KMS-11 (cell line): ENCODE measurements at regions not wholly inside any gene's neighbourhood (a gene's known extent, or its start where the extent isn't known, plus 50 kb on each side); places are given as distances from the start of the nearest gene placed in this dataset.

Experiments used
- H2AFZ ChIP-seq: fragments of 200-600 bp; sonication (generic); 2 replicates; pipeline ENCODE4 v1.6.1; 2016; ENCODE audit warnings: antibody characterized with exemption, mixed run types, low read depth
- H3K27ac ChIP-seq: fragments of 200-600 bp; sonication (generic); 2 replicates; pipeline ENCODE4 v1.6.1; 2016; ENCODE audit warnings: mild to moderate bottlenecking, mixed run types
- H3K27me3 ChIP-seq: fragments of 200-600 bp; sonication (generic); 2 replicates; pipeline ENCODE4 v1.6.1; 2017; ENCODE audit warnings: mild to moderate bottlenecking, low read depth, mixed run types, moderate library complexity; ENCODE audit not compliant: insufficient read depth
- H3K36me3 ChIP-seq: fragments of 200-600 bp; sonication (generic); 2 replicates; pipeline ENCODE4 v1.6.1; 2017; ENCODE audit warnings: mild to moderate bottlenecking, mixed run types; ENCODE audit not compliant: insufficient read depth
- H3K4me1 ChIP-seq: fragments of 200-600 bp; sonication (generic); 2 replicates; pipeline ENCODE4 v1.6.1; 2016; ENCODE audit warnings: mild to moderate bottlenecking, low read depth, mixed run types; ENCODE audit not compliant: poor library complexity, severe bottlenecking
- H3K4me2 ChIP-seq: fragments of 200-600 bp; sonication (generic); 2 replicates; pipeline ENCODE4 v1.7.0; 2016; ENCODE audit warnings: mild to moderate bottlenecking, mixed run types
- H3K4me3 ChIP-seq: fragments of 200-600 bp; sonication (generic); IDR thresholded peaks from 2 replicates; pipeline ENCODE4 v1.6.1; 2017; ENCODE audit warnings: low read depth, low read length, mixed read lengths; ENCODE audit not compliant: insufficient read depth
- H3K79me2 ChIP-seq: fragments of 200-600 bp; sonication (generic); 2 replicates; pipeline ENCODE4 v1.6.1; 2016; ENCODE audit warnings: low read depth, mixed run types; ENCODE audit not compliant: insufficient read depth
- H3K9ac ChIP-seq: fragments of 200-600 bp; sonication (generic); 2 replicates; pipeline ENCODE4 v1.6.1; 2016; ENCODE audit warnings: mild to moderate bottlenecking, mixed run types
- H4K20me1 ChIP-seq: fragments of 200-600 bp; sonication (generic); 2 replicates; pipeline ENCODE4 v1.6.1; 2016; ENCODE audit warnings: mild to moderate bottlenecking, mixed run types; ENCODE audit not compliant: insufficient read depth
- CTCF ChIP-seq: fragments of 200-600 bp; sonication (generic); conservative IDR thresholded peaks from 2 replicates; pipeline ENCODE4 v1.6.1; 2017; ENCODE audit warnings: low read depth, mild to moderate bottlenecking, antibody characterized with exemption, low read length, moderate library complexity, mixed read lengths

GRCh38 chr14:98956661-98957060 is 315.3 kb downstream of the BCL11B start:
- Histone ChIP-seq H3K27me3 (no peaks in the 10 kb centered on the region), H3K9ac (no peak overlapping the region), H2AFZ (no peak overlapping the region), H3K4me2 (no peak overlapping the region), H3K4me3 (no peak overlapping the region), H3K79me2 (no peaks in the 10 kb centered on the region), H4K20me1 (no peaks in the 10 kb centered on the region), H3K4me1 (no peaks in the 10 kb centered on the region), H3K27ac (no peak overlapping the region), H3K36me3 (no peaks in the 10 kb centered on the region)
- no peak for TF ChIP-seq CTCF

GRCh38 chr14:98957211-98958047 is 314.6 kb downstream of the BCL11B start:
- no peak overlapping the region for H3K27ac ChIP-seq
- no peak overlapping the region for H3K4me3 ChIP-seq
- H2AFZ ChIP-seq: no peak overlapping the region
- TF ChIP-seq CTCF: no peak
- no peaks in the 10 kb centered on the region for H4K20me1 ChIP-seq
- no peak overlapping the region for H3K4me2 ChIP-seq
- no peaks in the 10 kb centered on the region for H3K36me3 ChIP-seq
- no peaks in the 10 kb centered on the region for H3K79me2 ChIP-seq
- H3K27me3 ChIP-seq: no peaks in the 10 kb centered on the region
- no peak overlapping the region for H3K9ac ChIP-seq
- H3K4me1 ChIP-seq: no peaks in the 10 kb centered on the region

- Histone ChIP-seq H3K27me3 (no peaks in the 10 kb centered on the region), H3K9ac (no peak overlapping the region), H3K4me2 (no peak overlapping the region), H4K20me1 (no peaks in the 10 kb centered on the region), H3K79me2 (no peaks in the 10 kb centered on the region), H3K27ac (no peak overlapping the region), H2AFZ (no peak overlapping the region), H3K4me1 (no peaks in the 10 kb centered on the region), H3K4me3 (no peak overlapping the region), H3K36me3 (no peaks in the 10 kb centered on the region)
- TF ChIP-seq CTCF: no peak
These were observed 313.9 kb downstream of the BCL11B start for GRCh38 chr14:98958048-98958631.

GRCh38 chr14:98958632-98959031 is 313.4 kb downstream of the BCL11B start:
- Histone ChIP-seq H3K27ac (no peak overlapping the region), H3K79me2 (no peaks in the 10 kb centered on the region), H3K4me1 (no peaks in the 10 kb centered on the region), H3K4me2 (no peak overlapping the region), H3K36me3 (no peaks in the 10 kb centered on the region), H3K27me3 (no peaks in the 10 kb centered on the region), H3K4me3 (no peak overlapping the region), H2AFZ (no peak overlapping the region), H4K20me1 (no peaks in the 10 kb centered on the region), H3K9ac (no peak overlapping the region)
- no peak for TF ChIP-seq CTCF
